ENCODE measurements at regions not wholly inside any gene's neighbourhood (a gene's known extent, or its start where the extent isn't known, plus 50 kb on each side); places are given as distances from the start of the nearest gene placed in this dataset.
"Not testable (repeated sequence)": the region's sequence is repeated elsewhere in the genome, so short reads cannot be mapped to it uniquely, and the experiment has no call there.

- Mint-ChIP-seq H3K9me3 (peaks cover 7 to 38% (median 26%) of the 10 kb centered on the region in 6 donors), H3K36me3 (peaks cover 0 to 3% (median 0%) of the 10 kb centered on the region in 3 donors), H3K27ac (no peak overlapping the region), H3K4me1 (no peaks in the 10 kb centered on the region), H3K4me3 (no peak overlapping the region), H3K27me3 (ENCODE audit: low read depth in 3 of 3) (no peaks in the 10 kb centered on the region)
- DNase-seq, result no peak
These were observed 1443.2 kb downstream of the SUCLG1 start for GRCh38 chr2:83015900-83016299.

DNA sequence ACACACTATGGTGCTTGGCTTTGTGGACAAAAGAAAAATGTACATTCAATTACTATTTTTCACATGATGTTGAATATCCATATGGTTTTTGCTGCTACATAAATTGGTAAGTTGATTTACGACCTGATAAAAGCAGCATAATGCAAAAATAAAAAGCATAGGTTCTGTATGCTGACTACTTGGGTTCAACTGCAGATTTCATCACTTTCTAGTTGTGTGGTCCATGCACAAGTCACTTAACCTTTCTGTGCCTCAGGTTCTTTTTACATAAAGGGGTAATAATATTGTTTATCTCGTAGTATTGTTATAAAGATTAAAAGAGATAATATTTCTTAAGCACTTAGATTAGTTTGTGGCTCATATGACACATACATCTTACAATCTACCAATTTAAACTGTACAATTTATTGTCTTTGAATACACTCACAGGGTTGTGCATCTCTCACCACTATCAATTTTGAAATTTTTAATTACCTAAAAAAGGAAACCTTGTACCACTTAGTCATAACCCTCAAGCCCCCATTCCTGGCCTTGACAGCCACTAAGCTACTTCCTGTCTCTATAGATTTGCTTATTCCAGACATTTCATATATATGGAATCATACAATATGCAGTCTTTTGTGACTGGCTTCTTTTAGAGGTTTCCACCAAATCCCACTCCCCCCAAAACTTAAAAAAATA lies 1443.9 kb downstream of the SUCLG1 start:
- DNase-seq, result no peak
- Mint-ChIP-seq H3K27ac (no peak overlapping the region), H3K9me3 (peaks cover 4 to 35% (median 23%) of the 10 kb centered on the region in 6 donors), H3K36me3 (peaks cover 0 to 3% (median 0%) of the 10 kb centered on the region in 3 donors), H3K4me3 (no peak overlapping the region), H3K27me3 (ENCODE audit: low read depth in 3 of 3) (no peaks in the 10 kb centered on the region), H3K4me1 (no peaks in the 10 kb centered on the region)

- Mint-ChIP-seq H3K4me3 (no peak overlapping the region), H3K9me3 (peaks cover 2 to 31% (median 18%) of the 10 kb centered on the region in 6 donors), H3K27ac (no peak overlapping the region), H3K27me3 (ENCODE audit: low read depth in 3 of 3) (no peaks in the 10 kb centered on the region), H3K4me1 (no peaks in the 10 kb centered on the region), H3K36me3 (peaks cover 0 to 3% (median 0%) of the 10 kb centered on the region in 3 donors)
- DNase-seq, result no peak
These were observed 1444.6 kb downstream of the SUCLG1 start for GRCh38 chr2:83014462-83014861.

DNA sequence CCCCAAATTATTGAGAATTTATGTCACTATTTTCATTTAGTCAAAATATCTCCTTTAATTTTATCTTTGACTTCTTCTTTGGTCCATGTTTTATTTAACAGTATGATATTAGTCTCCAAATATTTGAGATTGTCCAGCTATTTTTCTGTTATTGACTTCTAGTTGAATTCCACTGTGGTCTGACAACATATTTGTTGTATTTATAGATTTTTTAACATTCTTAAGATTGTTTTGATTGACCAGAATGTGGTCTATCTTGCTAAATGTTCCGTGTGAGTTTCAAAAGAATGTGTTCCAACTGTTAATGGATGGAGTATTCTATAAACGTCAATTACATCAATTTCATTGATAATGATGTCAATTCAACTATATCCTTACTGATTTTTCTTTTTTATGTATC lies 1452.1 kb downstream of the SUCLG1 start:
- H3K9me3 Mint-ChIP-seq, result peaks cover 0 to 28% (median 12%) of the 10 kb centered on the region in 6 donors
- H3K4me3 Mint-ChIP-seq, result no peak overlapping the region
- no peak overlapping the region for H3K27ac Mint-ChIP-seq

GRCh38 chr2:83003555-83003954 lies 1455.5 kb downstream of the SUCLG1 start:
- no peaks in the 10 kb centered on the region for H3K4me1 Mint-ChIP-seq

More for the DNA sequence above, 1452.1 kb downstream of the SUCLG1 start:
- DNase-seq, result no peak
- Mint-ChIP-seq H3K4me1 (no peaks in the 10 kb centered on the region), H3K36me3 (peaks cover 0 to 3% (median 0%) of the 10 kb centered on the region in 3 donors), H3K27me3 (ENCODE audit: low read depth in 3 of 3) (no peaks in the 10 kb centered on the region)

GRCh38 chr2:83002706-83003105 lies 1456.4 kb downstream of the SUCLG1 start:
- no peak overlapping the region for H3K27ac Mint-ChIP-seq
- DNase-seq, result no peak
- H3K9me3 Mint-ChIP-seq, result peaks cover 2 to 21% (median 9%) of the 10 kb centered on the region in 6 donors

More at GRCh38 chr2:83003555-83003954, 1455.5 kb downstream of the SUCLG1 start:
- Mint-ChIP-seq H3K9me3 (peaks cover 2 to 25% (median 9%) of the 10 kb centered on the region in 6 donors), H3K4me3 (no peak overlapping the region), H3K27me3 (ENCODE audit: low read depth in 3 of 3) (no peaks in the 10 kb centered on the region), H3K36me3 (no peaks in the 10 kb centered on the region), H3K27ac (no peak overlapping the region)
- DNase-seq, result no peak

DNA sequence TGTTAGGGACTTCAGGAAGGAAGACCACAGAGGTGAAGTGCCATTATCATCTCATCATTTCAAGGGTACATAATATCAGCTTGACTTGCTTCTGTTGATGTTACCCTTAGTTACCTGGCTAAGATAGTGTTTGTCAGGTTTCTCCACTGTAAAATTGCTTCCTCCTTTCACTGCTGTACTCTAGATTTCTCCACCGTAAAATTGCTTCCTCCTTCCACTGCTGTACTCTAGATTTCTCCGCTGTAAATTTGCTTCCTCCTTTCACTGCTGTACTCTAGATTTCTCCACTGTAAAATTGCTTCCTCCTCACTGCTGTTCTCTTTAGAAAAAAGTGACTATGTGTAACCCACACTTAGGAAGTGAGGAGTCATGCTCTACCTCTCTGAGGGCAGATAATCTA lies 1460.3 kb downstream of the SUCLG1 start:
- no peak for DNase-seq
- H3K36me3 Mint-ChIP-seq, result no peaks in the 10 kb centered on the region
- peaks cover 2 to 28% (median 11%) of the 10 kb centered on the region in 6 donors for H3K9me3 Mint-ChIP-seq
- H3K27ac Mint-ChIP-seq, result no peak overlapping the region
- H3K4me3 Mint-ChIP-seq, result no peak overlapping the region
- no peaks in the 10 kb centered on the region for H3K4me1 Mint-ChIP-seq
- no peaks in the 10 kb centered on the region for H3K27me3 Mint-ChIP-seq (ENCODE audit: low read depth in 3 of 3)

More at GRCh38 chr2:83002706-83003105, 1456.4 kb downstream of the SUCLG1 start:
- H3K36me3 Mint-ChIP-seq, result no peaks in the 10 kb centered on the region
- H3K4me3 Mint-ChIP-seq, result no peak overlapping the region
- no peaks in the 10 kb centered on the region for H3K4me1 Mint-ChIP-seq
- no peaks in the 10 kb centered on the region for H3K27me3 Mint-ChIP-seq (ENCODE audit: low read depth in 3 of 3)

GRCh38 chr2:82996217-82996616 lies 1462.9 kb downstream of the SUCLG1 start:
- H3K27me3 Mint-ChIP-seq (ENCODE audit: low read depth in 3 of 3), result no peaks in the 10 kb centered on the region

GRCh38 chr2:82994151-82994550 lies 1464.9 kb downstream of the SUCLG1 start:
- Mint-ChIP-seq H3K27ac (no peak overlapping the region), H3K4me1 (no peaks in the 10 kb centered on the region), H3K27me3 (ENCODE audit: low read depth in 3 of 3) (peaks cover 0 to 2% (median 0%) of the 10 kb centered on the region in 3 donors), H3K9me3 (peaks cover 10 to 42% (median 22%) of the 10 kb centered on the region in 6 donors), H3K36me3 (peaks cover 0 to 3% (median 0%) of the 10 kb centered on the region in 3 donors), H3K4me3 (no peak overlapping the region)
- DNase-seq, result no peak

More at GRCh38 chr2:82996217-82996616, 1462.9 kb downstream of the SUCLG1 start:
- Mint-ChIP-seq H3K27ac (no peak overlapping the region), H3K9me3 (peaks cover 2 to 27% (median 20%) of the 10 kb centered on the region in 6 donors), H3K4me3 (no peak overlapping the region), H3K4me1 (no peaks in the 10 kb centered on the region), H3K36me3 (peaks cover 0 to 3% (median 0%) of the 10 kb centered on the region in 3 donors)
- DNase-seq, result no peak

DNA sequence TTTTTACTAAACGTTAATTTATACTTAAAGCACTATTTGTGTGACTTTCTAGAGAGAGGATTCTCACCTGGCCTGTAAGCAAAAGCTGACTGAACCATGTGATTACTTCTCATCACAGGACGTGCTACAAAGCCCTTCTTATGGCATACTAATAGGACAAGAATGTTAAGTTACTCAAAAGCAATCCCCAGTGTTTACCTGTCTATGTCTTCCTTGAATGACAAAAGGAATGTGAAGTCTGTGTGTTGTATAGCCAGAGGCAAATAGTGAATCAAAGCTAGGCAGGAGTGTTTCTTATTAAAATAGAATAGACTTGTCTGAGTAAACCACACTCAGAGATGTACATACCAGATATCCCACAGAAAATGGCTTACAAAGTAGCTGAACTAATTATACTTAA lies 1465.5 kb downstream of the SUCLG1 start:
- peaks cover 0 to 3% (median 0%) of the 10 kb centered on the region in 3 donors for H3K36me3 Mint-ChIP-seq
- H3K27ac Mint-ChIP-seq, result no peak overlapping the region
- no peaks in the 10 kb centered on the region for H3K4me1 Mint-ChIP-seq
- H3K27me3 Mint-ChIP-seq (ENCODE audit: low read depth in 3 of 3), result peaks cover 0 to 2% (median 0%) of the 10 kb centered on the region in 3 donors
- peaks cover 10 to 38% (median 21%) of the 10 kb centered on the region in 6 donors for H3K9me3 Mint-ChIP-seq
- H3K4me3 Mint-ChIP-seq, result no peak overlapping the region
- no peak for DNase-seq

- peaks cover 0 to 2% (median 0%) of the 10 kb centered on the region in 3 donors for H3K27me3 Mint-ChIP-seq (ENCODE audit: low read depth in 3 of 3)
- no peaks in the 10 kb centered on the region for H3K4me1 Mint-ChIP-seq
- DNase-seq, result no peak
- H3K9me3 Mint-ChIP-seq, result peaks cover 10 to 38% (median 20%) of the 10 kb centered on the region in 6 donors
- no peak overlapping the region for H3K4me3 Mint-ChIP-seq
- H3K27ac Mint-ChIP-seq, result no peak overlapping the region
- peaks cover 0 to 3% (median 0%) of the 10 kb centered on the region in 3 donors for H3K36me3 Mint-ChIP-seq
These were observed 1466.1 kb downstream of the SUCLG1 start for GRCh38 chr2:82992968-82993367.

DNA sequence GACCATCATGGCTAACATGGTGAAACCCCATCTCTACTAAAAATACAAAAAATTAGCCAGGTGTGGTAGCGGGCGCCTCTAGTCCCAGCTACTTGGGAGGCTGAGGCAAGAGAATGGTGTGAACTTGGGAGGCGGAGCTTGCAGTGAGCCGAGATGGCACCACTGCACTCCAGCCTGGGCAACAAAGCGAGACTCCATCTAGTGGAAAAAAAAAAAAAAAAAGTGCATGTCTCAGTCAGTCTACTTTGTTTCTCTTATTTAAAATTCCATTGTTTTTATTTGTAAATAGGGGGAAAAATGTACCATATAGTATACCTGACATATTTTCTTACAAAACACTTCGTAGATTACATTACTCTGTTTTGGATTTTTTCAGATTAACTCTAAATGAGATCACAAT lies 1471.4 kb downstream of the SUCLG1 start:
- not testable (repeated sequence) for H3K27me3 Mint-ChIP-seq (ENCODE audit: low read depth in 3 of 3)

DNA sequence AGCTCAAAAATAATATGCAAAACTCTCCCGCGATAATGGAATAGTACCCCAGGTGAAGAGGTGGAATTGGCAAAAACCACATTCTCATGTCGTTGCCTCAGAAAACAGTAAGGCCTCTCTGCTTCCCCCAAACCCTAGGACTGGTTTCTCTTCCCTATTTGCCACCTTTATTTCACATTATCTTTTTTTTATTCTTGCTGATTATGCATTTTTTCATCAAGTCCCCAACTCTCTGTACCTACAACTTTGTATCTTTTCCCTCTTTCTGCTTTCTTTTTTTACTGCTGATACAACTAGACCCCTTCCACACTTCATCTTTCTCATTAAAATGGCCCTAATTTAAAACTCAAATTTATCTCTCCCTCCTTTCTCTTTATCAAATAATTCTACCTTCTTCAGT lies 1472.2 kb downstream of the SUCLG1 start:
- DNase-seq, result no peak
- Mint-ChIP-seq H3K27me3 (ENCODE audit: low read depth in 3 of 3) (peaks cover 0 to 2% (median 0%) of the 10 kb centered on the region in 3 donors), H3K4me3 (no peak overlapping the region), H3K27ac (no peak overlapping the region), H3K4me1 (no peaks in the 10 kb centered on the region), H3K36me3 (peaks cover 0 to 3% (median 0%) of the 10 kb centered on the region in 3 donors), H3K9me3 (peaks cover 5 to 54% (median 27%) of the 10 kb centered on the region in 6 donors)

More for the DNA sequence above, 1471.4 kb downstream of the SUCLG1 start:
- H3K36me3 Mint-ChIP-seq, H3K27ac Mint-ChIP-seq, H3K4me3 Mint-ChIP-seq, DNase-seq, H3K4me1 Mint-ChIP-seq: not testable (repeated sequence)
- H3K9me3 Mint-ChIP-seq, result peaks cover 10 to 50% (median 24%) of the 10 kb centered on the region in 6 donors

DNA sequence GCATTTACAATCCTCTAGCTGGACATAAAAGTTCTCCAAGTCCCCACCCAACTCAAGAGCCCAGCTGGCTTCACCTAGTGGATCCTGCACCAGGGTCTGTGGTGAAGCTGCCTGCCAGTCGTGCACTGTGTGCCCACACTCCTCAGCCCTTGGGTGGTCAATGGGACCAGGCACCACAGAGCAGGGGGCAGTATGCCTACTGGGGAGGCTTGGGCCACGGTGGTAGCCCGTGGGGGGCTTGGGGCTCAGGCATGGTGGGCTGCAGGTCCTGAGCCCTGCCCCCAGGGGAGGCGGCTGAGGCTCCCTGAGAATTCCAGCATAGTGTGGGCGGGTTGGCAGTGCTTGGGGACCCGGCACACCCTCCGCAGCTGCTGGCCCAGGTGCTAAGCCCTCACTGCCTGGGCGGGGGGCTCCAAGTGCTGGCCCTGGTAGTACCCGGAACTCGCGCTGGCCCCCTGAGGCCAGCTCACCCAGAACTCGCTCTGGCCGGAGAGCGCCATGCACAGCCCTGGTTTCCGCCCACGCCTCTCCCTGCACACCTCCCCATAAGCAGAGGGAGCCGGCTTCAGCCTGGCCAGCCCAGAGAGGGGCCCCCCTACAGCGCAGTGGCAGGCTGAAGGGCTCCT lies 1473.4 kb downstream of the SUCLG1 start:
- peaks cover 5 to 51% (median 26%) of the 10 kb centered on the region in 6 donors for H3K9me3 Mint-ChIP-seq
- H3K4me1 Mint-ChIP-seq, result no peaks in the 10 kb centered on the region
- H3K36me3 Mint-ChIP-seq, result no peaks in the 10 kb centered on the region
- no peak overlapping the region for H3K27ac Mint-ChIP-seq
- H3K27me3 Mint-ChIP-seq (ENCODE audit: low read depth in 3 of 3), result peaks cover 0 to 2% (median 0%) of the 10 kb centered on the region in 3 donors
- DNase-seq, result no peak
- no peak overlapping the region for H3K4me3 Mint-ChIP-seq
